Activated effector memory CD4-positive, alpha-beta T cell treated with anti-CD3 and anti-CD28 coated beads, Interleukin-2, amount 50 U/mL, for 16 hours (primary cell): ENCODE measurements at regions not wholly inside any gene's neighbourhood (a gene's known extent, or its start where the extent isn't known, plus 50 kb on each side); places are given as distances from the start of the nearest gene placed in this dataset.
"Not testable (repeated sequence)": the region's sequence is repeated elsewhere in the genome, so short reads cannot be mapped to it uniquely, and the experiment has no call there.

Source experiments
- DNase-seq: peaks from one replicate; pipeline ENCODE4 v3.0.0-alpha.2; 2020

GRCh38 chr3:94416768-94417167 is 353.9 kb downstream of the NSUN3 start:
- no peak for DNase-seq

- DNase-seq: no peak
Observed at GRCh38 chr3:94417963-94418455, 355.1 kb downstream of the NSUN3 start.

GRCh38 chr3:94420931-94421330 is 358.1 kb downstream of the NSUN3 start:
- no peak for DNase-seq

- no peak for DNase-seq
Observed at GRCh38 chr3:94423578-94423977, 360.7 kb downstream of the NSUN3 start.

GRCh38 chr3:94429517-94429916 is 366.7 kb downstream of the NSUN3 start:
- no peak for DNase-seq

GRCh38 chr3:94431876-94432570 is 369.2 kb downstream of the NSUN3 start:
- no peak for DNase-seq

- DNase-seq: no peak
Observed at GRCh38 chr3:94433811-94434210, 370.9 kb downstream of the NSUN3 start.

GRCh38 chr3:94440767-94441493 is 378.1 kb downstream of the NSUN3 start:
- no peak for DNase-seq

GRCh38 chr3:94441494-94441847 is 378.6 kb downstream of the NSUN3 start:
- DNase-seq: no peak

- DNase-seq: no peak
Observed at GRCh38 chr3:94453864-94454263, 391.0 kb downstream of the NSUN3 start.

- DNase-seq: no peak
Observed at GRCh38 chr3:94459167-94459566, 396.3 kb downstream of the NSUN3 start.

GRCh38 chr3:94460931-94461330 is 398.1 kb downstream of the NSUN3 start:
- no peak for DNase-seq

GRCh38 chr3:94462931-94463330 is 400.1 kb downstream of the NSUN3 start:
- DNase-seq: no peak

GRCh38 chr3:94472511-94472910 is 409.6 kb downstream of the NSUN3 start:
- no peak for DNase-seq

GRCh38 chr3:94481226-94481898 is 418.5 kb downstream of the NSUN3 start:
- DNase-seq: no peak

GRCh38 chr3:94482686-94483085 is 419.8 kb downstream of the NSUN3 start:
- DNase-seq: no peak

- DNase-seq: no peak
Observed at GRCh38 chr3:94483403-94483802, 420.5 kb downstream of the NSUN3 start.

- DNase-seq: no peak
Observed at GRCh38 chr3:94494992-94495391, 432.1 kb downstream of the NSUN3 start.

GRCh38 chr3:94500146-94500545 is 437.3 kb downstream of the NSUN3 start:
- DNase-seq: no peak

GRCh38 chr3:94507354-94507753 is 444.5 kb downstream of the NSUN3 start:
- not testable (repeated sequence) for DNase-seq

GRCh38 chr3:94512876-94513275 is 450.0 kb downstream of the NSUN3 start:
- no peak for DNase-seq

GRCh38 chr3:94513600-94513999 is 450.7 kb downstream of the NSUN3 start:
- no peak for DNase-seq

GRCh38 chr3:94515983-94516382 is 453.1 kb downstream of the NSUN3 start:
- no peak for DNase-seq

GRCh38 chr3:94520364-94520763 is 457.5 kb downstream of the NSUN3 start:
- no peak for DNase-seq
